ENCODE measurements at regions not wholly inside any gene's neighbourhood (a gene's known extent, or its start where the extent isn't known, plus 50 kb on each side); places are given as distances from the start of the nearest gene placed in this dataset.

DNA sequence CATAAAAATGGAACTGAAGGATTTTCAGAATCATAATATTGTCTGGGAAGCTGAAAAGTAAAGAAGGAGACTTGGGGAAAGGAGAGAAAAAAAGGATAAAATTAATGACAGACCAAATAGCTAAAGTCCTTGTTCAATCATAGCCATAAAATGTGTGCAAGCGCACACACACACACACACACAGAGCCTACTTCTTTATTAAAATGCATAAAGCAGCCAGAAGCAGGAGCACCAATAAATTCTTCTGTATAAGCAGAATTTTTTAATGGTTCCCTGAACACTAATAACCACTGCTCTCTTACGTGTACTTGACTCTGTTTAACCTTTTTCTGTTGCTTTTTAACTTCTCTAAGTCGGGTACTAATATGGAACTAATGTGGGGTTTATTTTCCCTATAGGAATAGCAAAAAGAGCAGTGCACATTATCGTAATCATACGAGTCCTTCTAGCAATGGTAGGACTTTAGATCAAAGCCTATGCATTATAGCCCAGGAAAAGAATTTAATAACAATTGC is 131.0 kb upstream of the PSMD7 start:
- Mint-ChIP-seq H3K27ac (no peak overlapping the region), H3K36me3 (peaks cover 2 to 16% (median 6%) of the 10 kb centered on the region in 3 donors), H3K9me3 (peaks cover 5 to 33% (median 13%) of the 10 kb centered on the region in 9 donors), H3K4me1 (no peaks in the 10 kb centered on the region), H3K4me3 (no peak overlapping the region), H3K27me3 (peaks cover 0 to 3% (median 1%) of the 10 kb centered on the region in 5 donors)
- ATAC-seq (no peak), DNase-seq (no peak)
- POLR2A ChIA-PET: no interaction called here

- no peak for ATAC-seq
- Mint-ChIP-seq H3K27ac (no peak overlapping the region), H3K4me3 (no peak overlapping the region), H3K27me3 (peaks cover 0 to 6% (median 2%) of the 10 kb centered on the region in 5 donors), H3K4me1 (peaks cover 0 to 2% (median 0%) of the 10 kb centered on the region in 4 donors), H3K9me3 (peaks cover 8 to 37% (median 13%) of the 10 kb centered on the region in 9 donors), H3K36me3 (peaks cover 2 to 19% (median 8%) of the 10 kb centered on the region in 3 donors)
- no peak for DNase-seq
- POLR2A ChIA-PET: no interaction called here
Measured at GRCh38 chr16:74160759-74161158, 135.9 kb upstream of the PSMD7 start.

GRCh38 chr16:74153773-74154172 is 142.8 kb upstream of the PSMD7 start:
- peaks cover 0 to 12% (median 0%) of the 10 kb centered on the region in 3 donors for H3K36me3 Mint-ChIP-seq
- peaks cover 0 to 15% (median 8%) of the 10 kb centered on the region in 9 donors for H3K9me3 Mint-ChIP-seq
- H3K27me3 Mint-ChIP-seq: peaks cover 6 to 33% (median 15%) of the 10 kb centered on the region in 5 donors
- no peak overlapping the region for H3K27ac Mint-ChIP-seq
- ATAC-seq: no peak
- POLR2A ChIA-PET: no interaction called here
- DNase-seq: no peak
- no peak overlapping the region for H3K4me3 Mint-ChIP-seq
- H3K4me1 Mint-ChIP-seq: peaks cover 0 to 2% (median 0%) of the 10 kb centered on the region in 4 donors

- DNase-seq (no peak), ATAC-seq (no peak)
- peaks cover 0 to 2% (median under 1%) of the 10 kb centered on the region in 5 donors for H3K27me3 Mint-ChIP-seq
- H3K27ac Mint-ChIP-seq: no peak overlapping the region
- POLR2A ChIA-PET: no interaction called here
- H3K4me3 Mint-ChIP-seq: no peak overlapping the region
- H3K36me3 Mint-ChIP-seq: peaks cover 0 to 2% (median 0%) of the 10 kb centered on the region in 3 donors
- H3K9me3 Mint-ChIP-seq: peaks cover 0 to 3% (median 2%) of the 10 kb centered on the region in 9 donors
- H3K4me1 Mint-ChIP-seq: no peaks in the 10 kb centered on the region
Measured at GRCh38 chr16:74146643-74147042, 150.0 kb upstream of the PSMD7 start.

DNA sequence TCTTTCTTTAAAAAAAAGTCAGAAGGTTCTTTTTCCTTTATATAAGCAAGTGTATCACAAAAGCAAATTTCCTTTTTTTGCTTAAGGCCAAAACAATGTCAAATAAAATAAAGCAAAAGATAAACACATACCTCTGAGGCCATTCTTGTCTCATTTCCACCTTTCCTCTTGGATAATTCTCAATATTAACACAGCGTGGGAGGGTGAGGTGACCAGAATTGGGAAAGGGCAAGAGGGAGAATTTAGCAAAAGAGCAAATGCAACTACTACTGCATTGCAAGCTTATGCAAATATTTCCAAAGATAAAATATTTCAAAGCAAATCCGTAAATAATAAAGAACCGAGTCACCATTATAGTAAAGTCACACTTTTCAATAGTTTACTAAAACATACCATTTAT is 153.4 kb upstream of the PSMD7 start:
- Mint-ChIP-seq H3K4me1 (no peaks in the 10 kb centered on the region), H3K36me3 (peaks cover 0 to 8% (median 0%) of the 10 kb centered on the region in 3 donors), H3K9me3 (peaks cover 0 to 20% (median 9%) of the 10 kb centered on the region in 9 donors), H3K4me3 (no peak overlapping the region), H3K27ac (no peak overlapping the region), H3K27me3 (peaks cover 2 to 22% (median 7%) of the 10 kb centered on the region in 5 donors)
- no peak for DNase-seq
- POLR2A ChIA-PET: no interaction called here
- no peak for ATAC-seq

DNA sequence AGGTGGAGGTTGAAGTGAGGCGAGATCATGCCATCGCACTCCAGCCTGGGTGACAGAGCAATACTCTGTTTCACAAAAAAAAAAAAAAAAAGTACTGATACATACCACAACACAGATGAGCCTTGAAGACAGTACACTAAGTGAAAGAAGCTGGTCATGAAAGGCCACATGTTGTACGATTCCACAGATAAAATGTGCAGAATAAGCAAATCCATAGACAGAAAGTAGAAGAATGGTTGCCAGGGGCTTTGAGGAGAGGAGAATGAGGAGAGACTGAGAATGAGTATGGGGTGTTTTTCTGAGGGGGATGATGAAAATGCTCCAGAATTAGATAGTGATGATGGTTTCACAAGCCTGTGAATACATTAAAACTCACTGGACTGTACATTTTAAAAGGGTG is 155.6 kb upstream of the PSMD7 start:
- peaks cover 2 to 22% (median 7%) of the 10 kb centered on the region in 5 donors for H3K27me3 Mint-ChIP-seq
- ATAC-seq (no peak), DNase-seq (no peak)
- H3K4me3 Mint-ChIP-seq: no peak overlapping the region
- H3K4me1 Mint-ChIP-seq: no peaks in the 10 kb centered on the region
- POLR2A ChIA-PET: no interaction called here
- no peak overlapping the region for H3K27ac Mint-ChIP-seq
- H3K9me3 Mint-ChIP-seq: peaks cover 0 to 20% (median 9%) of the 10 kb centered on the region in 9 donors
- H3K36me3 Mint-ChIP-seq: peaks cover 0 to 8% (median 0%) of the 10 kb centered on the region in 3 donors

DNA sequence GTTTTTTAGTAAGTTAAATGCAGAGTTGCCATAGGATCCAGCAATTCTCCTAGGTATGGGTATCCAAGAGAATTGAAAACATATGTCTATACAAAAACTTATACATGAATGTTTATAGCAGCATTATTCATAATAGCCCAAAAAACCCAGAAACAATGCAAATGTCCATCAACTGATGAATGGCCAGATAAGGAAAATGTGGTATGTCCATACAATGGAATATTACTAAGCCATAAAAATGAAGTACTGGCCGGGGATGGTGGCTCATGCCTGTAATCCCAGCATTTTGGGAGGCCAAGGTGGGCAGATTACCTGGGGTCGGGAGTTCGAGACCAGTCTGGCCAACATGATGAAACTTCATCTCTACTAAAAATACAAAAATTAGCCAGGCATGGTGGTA is 156.1 kb upstream of the PSMD7 start:
- POLR2A ChIA-PET: no interaction called here
- H3K36me3 Mint-ChIP-seq: peaks cover 0 to 8% (median 0%) of the 10 kb centered on the region in 3 donors

DNA sequence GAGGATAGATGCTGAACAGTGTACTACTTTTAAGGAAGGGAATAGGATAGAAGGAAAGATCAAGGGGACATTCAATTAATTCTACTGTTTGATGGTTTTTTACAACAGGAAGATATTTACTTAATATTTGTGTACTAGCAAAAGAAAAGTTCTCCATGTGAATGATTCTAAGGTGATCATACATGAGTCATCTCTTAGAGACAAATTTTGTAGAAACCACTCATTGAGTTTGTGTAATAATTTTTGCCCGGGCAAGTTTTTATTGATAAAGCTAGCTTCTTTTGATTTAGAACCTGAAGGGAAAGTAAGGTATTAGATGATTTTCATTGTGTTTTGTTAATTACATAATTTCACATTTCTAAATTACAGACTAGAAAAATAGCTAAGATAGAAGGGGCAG is 172.8 kb upstream of the PSMD7 start:
- ATAC-seq (no peak), DNase-seq (no peak)
- H3K9me3 Mint-ChIP-seq: peaks cover 0 to 20% (median 12%) of the 10 kb centered on the region in 9 donors
- peaks cover 0 to 14% (median 0%) of the 10 kb centered on the region in 3 donors for H3K36me3 Mint-ChIP-seq
- POLR2A ChIA-PET: no interaction called here
- H3K27me3 Mint-ChIP-seq: peaks cover 0 to 3% (median 0%) of the 10 kb centered on the region in 5 donors
- H3K4me3 Mint-ChIP-seq: no peak overlapping the region
- no peak overlapping the region for H3K27ac Mint-ChIP-seq
- no peaks in the 10 kb centered on the region for H3K4me1 Mint-ChIP-seq

More for the DNA sequence above, 156.1 kb upstream of the PSMD7 start:
- H3K9me3 Mint-ChIP-seq: peaks cover 0 to 20% (median 9%) of the 10 kb centered on the region in 9 donors
- H3K27ac Mint-ChIP-seq: no peak overlapping the region
- H3K27me3 Mint-ChIP-seq: peaks cover 2 to 22% (median 7%) of the 10 kb centered on the region in 5 donors
- ATAC-seq (no peak), DNase-seq (no peak)
- H3K4me3 Mint-ChIP-seq: no peak overlapping the region
- H3K4me1 Mint-ChIP-seq: no peaks in the 10 kb centered on the region

DNA sequence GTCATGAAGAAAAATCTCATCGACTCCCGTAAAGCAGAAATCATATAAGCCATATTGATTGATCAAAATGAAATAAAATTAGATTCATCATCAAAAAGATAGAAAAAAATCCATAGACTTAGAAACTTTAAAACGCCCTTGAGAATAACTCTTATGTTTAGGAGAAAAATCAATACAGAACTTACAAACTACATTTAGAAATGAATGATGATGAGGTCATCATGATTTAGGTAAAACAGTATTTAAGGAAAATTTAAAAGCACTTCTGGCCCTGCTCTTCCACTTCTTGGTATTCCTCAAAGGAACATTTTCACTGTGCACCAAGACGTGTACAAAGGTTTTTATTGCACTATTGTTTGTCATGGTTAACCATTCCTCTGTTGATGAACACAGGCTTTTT is 173.4 kb upstream of the PSMD7 start:
- Mint-ChIP-seq H3K27me3 (peaks cover 0 to 3% (median 0%) of the 10 kb centered on the region in 5 donors), H3K27ac (no peak overlapping the region), H3K4me1 (no peaks in the 10 kb centered on the region), H3K9me3 (peaks cover 0 to 20% (median 12%) of the 10 kb centered on the region in 9 donors), H3K4me3 (no peak overlapping the region), H3K36me3 (peaks cover 0 to 14% (median 0%) of the 10 kb centered on the region in 3 donors)
- no peak for DNase-seq
- ATAC-seq: no peak
- POLR2A ChIA-PET: no interaction called here

- no peaks in the 10 kb centered on the region for H3K9me3 Mint-ChIP-seq
- no peak overlapping the region for H3K27ac Mint-ChIP-seq
- POLR2A ChIA-PET: no interaction called here
- H3K27me3 Mint-ChIP-seq: peaks cover 0 to 7% (median 2%) of the 10 kb centered on the region in 5 donors
- H3K4me3 Mint-ChIP-seq: no peak overlapping the region
- ATAC-seq (no peak), DNase-seq (no peak)
- H3K4me1 Mint-ChIP-seq: no peaks in the 10 kb centered on the region
- no peaks in the 10 kb centered on the region for H3K36me3 Mint-ChIP-seq
Measured at GRCh38 chr16:74117798-74118197, 178.8 kb upstream of the PSMD7 start.

DNA sequence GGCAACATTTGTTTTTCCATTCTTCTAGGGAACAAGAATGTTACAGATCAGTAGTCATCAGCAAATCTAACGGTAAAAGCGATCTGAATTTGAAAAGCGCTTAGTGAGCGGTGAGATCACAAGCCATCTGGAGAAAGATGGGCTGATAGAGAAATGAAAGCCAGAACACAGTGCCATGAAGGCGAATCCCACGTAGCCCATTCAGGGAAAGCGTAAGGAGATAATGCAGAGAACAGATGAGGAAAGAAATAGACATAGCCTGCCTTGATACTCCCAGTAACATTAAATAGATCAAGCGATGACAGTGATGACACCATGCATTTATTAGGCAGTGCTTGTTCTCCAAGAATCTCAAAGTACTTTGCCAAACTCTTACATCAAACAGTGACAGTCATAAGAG is 183.1 kb upstream of the PSMD7 start:
- POLR2A ChIA-PET: no interaction called here
- no peaks in the 10 kb centered on the region for H3K36me3 Mint-ChIP-seq
- H3K4me1 Mint-ChIP-seq: no peaks in the 10 kb centered on the region
- H3K9me3 Mint-ChIP-seq: no peaks in the 10 kb centered on the region
- H3K27me3 Mint-ChIP-seq: peaks cover 0 to 11% (median 2%) of the 10 kb centered on the region in 5 donors
- H3K4me3 Mint-ChIP-seq: no peak overlapping the region
- ATAC-seq (no peak), DNase-seq (no peak)
- no peak overlapping the region for H3K27ac Mint-ChIP-seq

GRCh38 chr16:74111456-74111982 is 185.1 kb upstream of the PSMD7 start:
- Mint-ChIP-seq H3K36me3 (no peaks in the 10 kb centered on the region), H3K9me3 (no peaks in the 10 kb centered on the region), H3K27me3 (peaks cover 0 to 11% (median 0%) of the 10 kb centered on the region in 5 donors), H3K4me1 (peaks cover 2 to 9% (median 7%) of the 10 kb centered on the region in 4 donors), H3K27ac (no peak overlapping the region), H3K4me3 (no peak overlapping the region)
- ATAC-seq (no peak), DNase-seq (no peak)
- POLR2A ChIA-PET: no interaction called here

- no peak for ATAC-seq
Measured at GRCh38 chr16:74107795-74108610, 188.6 kb upstream of the PSMD7 start.

More at GRCh38 chr16:74107795-74108610, 188.6 kb upstream of the PSMD7 start:
- H3K4me3 Mint-ChIP-seq: peak overlapping the region; percentile 33 to 73 (median 60)
- H3K4me1 Mint-ChIP-seq: peaks cover 2 to 9% (median 7%) of the 10 kb centered on the region in 4 donors
- peak in 3 of 10 donors; percentile 1 to 13 (median 6) for DNase-seq
- no peaks in the 10 kb centered on the region for H3K36me3 Mint-ChIP-seq
- H3K27me3 Mint-ChIP-seq: peaks cover 0 to 10% (median 0%) of the 10 kb centered on the region in 5 donors
- H3K9me3 Mint-ChIP-seq: no peaks in the 10 kb centered on the region
- POLR2A ChIA-PET: no interaction called here
- H3K27ac Mint-ChIP-seq: no peak overlapping the region

All from naive thymus-derived CD8-positive, alpha-beta T cell (primary cell).